IMR-90 (cell line): ENCODE measurements at regions not wholly inside any gene's neighbourhood (a gene's known extent, or its start where the extent isn't known, plus 50 kb on each side); places are given as distances from the start of the nearest gene placed in this dataset.

Experiments
- ATAC-seq: fragments of 200-7000 bp; cut with Tn5 transposase; 2 replicates; pipeline ENCODE4 v1.9.1; 2020; ENCODE audit warnings: low read depth, mild to moderate bottlenecking, moderate library complexity
- BruUV-seq: library from RNA; stranded (reverse); fragments of 400-500 nt; replicated peaks from 2 replicates; lab custom pipeline; 2021; lab: Mats Ljungman, UMichigan
- CTCF ChIA-PET: fragments of 300-600 bp; formaldehyde crosslinking; extraction: SDS; loops from one replicate; lab custom pipeline; 2021; ENCODE audit warnings: antibody characterized with exemption; lab: Yijun Ruan, JAX
- POLR2A ChIA-PET: fragments of 300-600 bp; sonication (Branson Sonifier 250); formaldehyde crosslinking; loops from one replicate; lab custom pipeline; 2022; ENCODE audit warnings: antibody characterized with exemption; ENCODE audit not compliant: unreplicated experiment; lab: Charles Lee
- DNase-seq: peaks from one replicate; pipeline ENCODE4 v3.0.0; 2013
- H2AFZ ChIP-seq: replicated peaks from 2 replicates; pipeline ENCODE3; 2013; ENCODE audit warnings: low read length, mild to moderate bottlenecking; ENCODE audit not compliant: poor library complexity
- H2AK5ac ChIP-seq: 2 replicates; pipeline ENCODE4 v1.6.1; 2013; ENCODE audit warnings: low read depth, low read length, inconsistent platforms
- H2AK9ac ChIP-seq: replicated peaks from 2 replicates; pipeline ENCODE3; 2013; ENCODE audit warnings: mild to moderate bottlenecking, low read depth, low read length, moderate library complexity; ENCODE audit not compliant: poor library complexity
- H2BK120ac ChIP-seq: 2 replicates; pipeline ENCODE4 v1.6.1; 2013; ENCODE audit warnings: low read depth, low read length, inconsistent platforms
- H2BK15ac ChIP-seq: 3 replicates; pipeline ENCODE4 v1.6.1; 2013; ENCODE audit warnings: low read depth, low read length, inconsistent platforms
- H2BK20ac ChIP-seq: 2 replicates; pipeline ENCODE4 v1.6.1; 2013; ENCODE audit warnings: low read depth, mild to moderate bottlenecking, inconsistent platforms, low read length, moderate library complexity
- H2BK5ac ChIP-seq: 2 replicates; pipeline ENCODE4 v1.6.1; 2013; ENCODE audit warnings: mild to moderate bottlenecking, low read depth, low read length, inconsistent platforms; ENCODE audit not compliant: poor library complexity, severe bottlenecking
- H3K14ac ChIP-seq: replicated peaks from 2 replicates; pipeline ENCODE4 v1.6.1; 2013; ENCODE audit warnings: low read depth, low read length, inconsistent platforms
- H3K18ac ChIP-seq: 2 replicates; pipeline ENCODE4 v1.6.1; 2013; ENCODE audit warnings: low read depth, low read length, control low read depth
- H3K23ac ChIP-seq: 2 replicates; pipeline ENCODE4 v1.6.1; 2013; ENCODE audit warnings: low read depth, low read length, inconsistent platforms
- H3K27ac ChIP-seq: 2 replicates; pipeline ENCODE4 v1.5.1; 2013; ENCODE audit warnings: mild to moderate bottlenecking, control low read depth, low read length; ENCODE audit not compliant: insufficient read depth
- H3K27me3 ChIP-seq: 2 replicates; pipeline ENCODE4 v1.6.1; 2013; ENCODE audit warnings: low read length; ENCODE audit not compliant: control insufficient read depth, insufficient read depth
- H3K36me3 ChIP-seq: 2 replicates; pipeline ENCODE4 v1.6.1; 2013; ENCODE audit warnings: low read length, mixed read lengths; ENCODE audit not compliant: control insufficient read depth, insufficient read depth
- H3K4ac ChIP-seq: 2 replicates; pipeline ENCODE4 v1.6.1; 2013; ENCODE audit warnings: low read depth, low read length, inconsistent platforms
- H3K4me1 ChIP-seq: 2 replicates; pipeline ENCODE4 v1.6.1; 2013; ENCODE audit warnings: low read length, mixed read lengths; ENCODE audit not compliant: control insufficient read depth, insufficient read depth
- H3K4me2 ChIP-seq: 2 replicates; pipeline ENCODE4 v1.6.1; 2013; ENCODE audit warnings: low read depth, mild to moderate bottlenecking, control low read depth, low read length, moderate library complexity
- H3K4me3 ChIP-seq: 2 replicates; pipeline ENCODE4 v1.5.1; 2013; ENCODE audit warnings: low read depth, mild to moderate bottlenecking, control low read depth, low read length, moderate library complexity; ENCODE audit not compliant: insufficient read depth
- H3K56ac ChIP-seq: 2 replicates; pipeline ENCODE4 v1.6.1; 2013; ENCODE audit warnings: low read length, inconsistent platforms; ENCODE audit not compliant: insufficient read depth; ENCODE audit errors: extremely low read depth
- H3K79me1 ChIP-seq, 2 experiments: 2 replicates each; pipeline ENCODE4 v1.6.1; 2013; ENCODE audit warnings: low read length in 2 of 2, inconsistent platforms in 1 of 2, low read depth in 1 of 2
- H3K9ac ChIP-seq: 2 replicates; pipeline ENCODE4 v1.6.1; 2013; ENCODE audit warnings: low read depth, low read length, control low read depth
- H3K9me1 ChIP-seq: 2 replicates; pipeline ENCODE4 v1.6.1; 2013; ENCODE audit warnings: low read length, inconsistent platforms; ENCODE audit not compliant: insufficient read depth
- H3K9me3 ChIP-seq: 2 replicates; pipeline ENCODE4 v1.6.1; 2013; ENCODE audit warnings: low read length; ENCODE audit not compliant: control insufficient read depth, insufficient read depth
- H4K20me1 ChIP-seq: 2 replicates; pipeline ENCODE4 v1.6.1; 2013; ENCODE audit warnings: low read length, inconsistent platforms; ENCODE audit not compliant: insufficient read depth
- H4K5ac ChIP-seq: 2 replicates; pipeline ENCODE4 v1.6.1; 2013; ENCODE audit warnings: mild to moderate bottlenecking, low read depth, low read length, control low read depth
- H4K8ac ChIP-seq, 2 experiments: 2 replicates each; pipeline ENCODE4 v1.6.1; 2013; ENCODE audit warnings: low read depth in 2 of 2, low read length in 2 of 2, control low read depth in 1 of 2, inconsistent platforms in 1 of 2
- H4K91ac ChIP-seq: 2 replicates; pipeline ENCODE4 v1.6.1; 2013; ENCODE audit warnings: low read depth, low read length, inconsistent platforms; ENCODE audit not compliant: insufficient read depth
- BHLHE40 ChIP-seq: fragments of 150-350 bp; IDR thresholded peaks from 2 replicates; pipeline ENCODE4 v1.6.1; 2016; ENCODE audit warnings: mild to moderate bottlenecking, low read depth, low read length
- CTCF ChIP-seq: conservative IDR thresholded peaks from 2 replicates; pipeline ENCODE4 v1.5.1; 2012; ENCODE audit warnings: mild to moderate bottlenecking, low read depth, low read length, improper control_type of control experiment
- FOS ChIP-seq: fragments of 150-350 bp; IDR thresholded peaks from 2 replicates; pipeline ENCODE4 v1.6.1; 2016; ENCODE audit warnings: low read depth, low read length
- MAZ ChIP-seq: IDR thresholded peaks from 2 replicates; pipeline ENCODE4 v1.6.1; 2012; ENCODE audit warnings: low read depth, mild to moderate bottlenecking, low read length, improper control_type of control experiment, moderate library complexity, borderline replicate concordance
- MXI1 ChIP-seq: IDR thresholded peaks from 2 replicates; pipeline ENCODE4 v1.6.1; 2012; ENCODE audit warnings: low read depth, mild to moderate bottlenecking, low read length, moderate library complexity, borderline replicate concordance
- NFE2L2 ChIP-seq: fragments of 150-350 bp; IDR thresholded peaks from 2 replicates; pipeline ENCODE4 v1.6.1; 2016; ENCODE audit warnings: low read depth, mild to moderate bottlenecking, low read length
- RCOR1 ChIP-seq: IDR thresholded peaks from 2 replicates; pipeline ENCODE4 v1.6.1; 2012; ENCODE audit warnings: mild to moderate bottlenecking, low read length, improper control_type of control experiment; ENCODE audit not compliant: insufficient replicate concordance
- WGBS, 2 experiments: methylation state at CpG; one replicate each; pipeline versions ENCODE4 v1.1.5 to v1.1.7; 2013; ENCODE audit warnings: missing lambda C conversion rate in 2 of 2; ENCODE audit not compliant: insufficient read length in 1 of 2; ENCODE audit errors: extremely low coverage in 2 of 2; 5-methylcytosine and 5-hydroxymethylcytosine counted together
- dilution Hi-C: fragments of 300-500 bp; cut with HindIII; formaldehyde crosslinking; loops from one replicate; pipeline ENCODE4 v1.14.3; 2018; ENCODE audit warnings: low sequenced_read_pairs; ENCODE audit not compliant: unreplicated experiment
- in situ Hi-C: fragments of 300-500 bp; cut with MboI; formaldehyde crosslinking; loops from 3 replicates; pipeline ENCODE4 v1.14.3; 2019; ENCODE audit warnings: low sequenced_read_pairs, inconsistent platforms, mixed read lengths
- intact Hi-C: fragments of 100-400 bp; cut with micrococcal nuclease; formaldehyde crosslinking; loops from 2 replicates; pipeline ENCODE4 v1.10.0; 2022
- TF ChIP-seq, protein P1 (sequence below): fragments of 150-350 bp; IDR thresholded peaks from 2 replicates; pipeline ENCODE4 v1.6.1; 2016; ENCODE audit warnings: low read depth, mild to moderate bottlenecking, low read length, moderate library complexity, borderline replicate concordance
- TF ChIP-seq, protein P2 (sequence below): fragments of 150-350 bp; IDR thresholded peaks from 2 replicates; pipeline ENCODE4 v1.6.1; 2017; ENCODE audit warnings: mild to moderate bottlenecking, antibody characterized with exemption, low read length, low read depth

- Histone ChIP-seq H4K20me1 (no peaks in the 10 kb centered on the region), H3K79me1 (no peaks in the 10 kb centered on the region), H2BK15ac (no peak overlapping the region), H3K4me1 (no peaks in the 10 kb centered on the region), H3K4me2 (no peak overlapping the region), H2AK9ac (no peak overlapping the region), H3K36me3 (no peaks in the 10 kb centered on the region), H2AK5ac (no peak overlapping the region), H3K9me1 (no peaks in the 10 kb centered on the region), H3K27ac (no peak overlapping the region), H3K14ac (no peak overlapping the region), H2AFZ (no peak overlapping the region), H3K4me3 (no peak overlapping the region), H4K5ac (no peak overlapping the region), H3K27me3 (peaks cover 4% of the 10 kb centered on the region), H2BK20ac (no peak overlapping the region), H4K91ac (no peak overlapping the region), H3K9me3 (no peaks in the 10 kb centered on the region), H3K23ac (no peak overlapping the region), H3K56ac (no peak overlapping the region), H2BK5ac (no peak overlapping the region), H2BK120ac (no peak overlapping the region), H3K9ac (no peak overlapping the region), H3K4ac (no peak overlapping the region), H4K8ac (no peak overlapping the region), H3K18ac (no peak overlapping the region)
- WGBS, 2 experiments, result no CpG with 5 or more reads among the region's 7 CpGs
- DNase-seq (no peak), ATAC-seq (no peak)
- CTCF ChIA-PET, result no interaction called here
- intact Hi-C loops (no loop called here), in situ Hi-C loops (no loop called here), dilution Hi-C loops (no loop called here)
- TF ChIP-seq, protein P1, sequence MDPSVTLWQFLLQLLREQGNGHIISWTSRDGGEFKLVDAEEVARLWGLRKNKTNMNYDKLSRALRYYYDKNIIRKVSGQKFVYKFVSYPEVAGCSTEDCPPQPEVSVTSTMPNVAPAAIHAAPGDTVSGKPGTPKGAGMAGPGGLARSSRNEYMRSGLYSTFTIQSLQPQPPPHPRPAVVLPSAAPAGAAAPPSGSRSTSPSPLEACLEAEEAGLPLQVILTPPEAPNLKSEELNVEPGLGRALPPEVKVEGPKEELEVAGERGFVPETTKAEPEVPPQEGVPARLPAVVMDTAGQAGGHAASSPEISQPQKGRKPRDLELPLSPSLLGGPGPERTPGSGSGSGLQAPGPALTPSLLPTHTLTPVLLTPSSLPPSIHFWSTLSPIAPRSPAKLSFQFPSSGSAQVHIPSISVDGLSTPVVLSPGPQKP, result no peak
- TF ChIP-seq FOS (no peak), RCOR1 (no peak), MAZ (no peak), MXI1 (no peak), CTCF (no peak), NFE2L2 (no peak), BHLHE40 (no peak)
- TF ChIP-seq, protein P2, sequence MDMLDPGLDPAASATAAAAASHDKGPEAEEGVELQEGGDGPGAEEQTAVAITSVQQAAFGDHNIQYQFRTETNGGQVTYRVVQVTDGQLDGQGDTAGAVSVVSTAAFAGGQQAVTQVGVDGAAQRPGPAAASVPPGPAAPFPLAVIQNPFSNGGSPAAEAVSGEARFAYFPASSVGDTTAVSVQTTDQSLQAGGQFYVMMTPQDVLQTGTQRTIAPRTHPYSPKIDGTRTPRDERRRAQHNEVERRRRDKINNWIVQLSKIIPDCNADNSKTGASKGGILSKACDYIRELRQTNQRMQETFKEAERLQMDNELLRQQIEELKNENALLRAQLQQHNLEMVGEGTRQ, result no peak
- POLR2A ChIA-PET, result no interaction called here
- BruUV-seq, result no TSS peak
These were observed 70.9 kb upstream of the ALX4 start for GRCh38 chr11:44380820-44381219.
